Superior temporal gyrus (tissue), 1 donor: ENCODE measurements at regions not wholly inside any gene's neighbourhood (a gene's known extent, or its start where the extent isn't known, plus 50 kb on each side); places are given as distances from the start of the nearest gene placed in this dataset.

Experiments
- DNase-seq: peaks from one replicate; pipeline ENCODE4 v3.0.0-alpha.2; 2016; ENCODE audit errors: extremely low spot score

GRCh38 chr13:75945841-75946482 lies 309.8 kb downstream of the LMO7 start:
- DNase-seq = no peak

- no peak for DNase-seq
These were observed 302.9 kb downstream of the LMO7 start for GRCh38 chr13:75938811-75939560.

GRCh38 chr13:75936791-75937190 lies 300.7 kb downstream of the LMO7 start:
- DNase-seq = no peak

- DNase-seq = no peak
These were observed 299.7 kb downstream of the LMO7 start for GRCh38 chr13:75935805-75936204.

- no peak for DNase-seq
These were observed 298.8 kb downstream of the LMO7 start for GRCh38 chr13:75934889-75935288.

GRCh38 chr13:75932636-75933035 lies 296.5 kb downstream of the LMO7 start:
- no peak for DNase-seq

GRCh38 chr13:75931116-75931515 lies 295.0 kb downstream of the LMO7 start:
- no peak for DNase-seq

- no peak for DNase-seq
These were observed 292.9 kb downstream of the LMO7 start for GRCh38 chr13:75929076-75929475.

GRCh38 chr13:75927183-75927669 lies 291.1 kb downstream of the LMO7 start:
- no peak for DNase-seq

GRCh38 chr13:75920536-75920935 lies 284.4 kb downstream of the LMO7 start:
- no peak for DNase-seq

- DNase-seq = no peak
These were observed 283.6 kb downstream of the LMO7 start for GRCh38 chr13:75919660-75920199.

GRCh38 chr13:75915066-75915465 lies 278.9 kb downstream of the LMO7 start:
- DNase-seq = no peak

GRCh38 chr13:75913925-75914324 lies 277.8 kb downstream of the LMO7 start:
- no peak for DNase-seq

- no peak for DNase-seq
These were observed 274.5 kb downstream of the LMO7 start for GRCh38 chr13:75910591-75910990.
